Loucy (cell line): ENCODE measurements at regions not wholly inside any gene's neighbourhood (a gene's known extent, or its start where the extent isn't known, plus 50 kb on each side); places are given as distances from the start of the nearest gene placed in this dataset.

ENCODE experiments used
- CTCF ChIP-seq: fragments of 200-600 bp; sonication (generic); conservative IDR thresholded peaks from 2 replicates; pipeline ENCODE4 v1.5.1; 2014; ENCODE audit warnings: mild to moderate bottlenecking, antibody characterized with exemption, low read length
- EZH2phosphoT487 ChIP-seq: fragments of 200-600 bp; IDR thresholded peaks from 2 replicates; pipeline ENCODE4 v1.6.1; 2018; ENCODE audit warnings: antibody characterized with exemption, mild to moderate bottlenecking, moderate library complexity, borderline replicate concordance

GRCh38 chr2:64748561-64748960, 94.8 kb upstream of the SERTAD2 start:
- TF ChIP-seq CTCF = no peak
- TF ChIP-seq EZH2phosphoT487 = no peak
